Ishikawa (cell line): ENCODE measurements at regions not wholly inside any gene's neighbourhood (a gene's known extent, or its start where the extent isn't known, plus 50 kb on each side); places are given as distances from the start of the nearest gene placed in this dataset.

Source experiments
- CEBPB ChIP-seq: IDR thresholded peaks from 2 replicates; pipeline ENCODE4 v1.6.1; 2012
- CREB1 ChIP-seq: IDR thresholded peaks from 2 replicates; pipeline ENCODE4 v1.6.1; 2012; ENCODE audit warnings: low read depth
- EGR1 ChIP-seq: IDR thresholded peaks from 2 replicates; pipeline ENCODE4 v1.6.1; 2012
- EP300 ChIP-seq: IDR thresholded peaks from 2 replicates; pipeline ENCODE4 v1.6.1; 2012; ENCODE audit warnings: borderline replicate concordance
- FOXM1 ChIP-seq: IDR thresholded peaks from 2 replicates; pipeline ENCODE4 v1.6.1; 2012; ENCODE audit warnings: low read depth, borderline replicate concordance
- MAX ChIP-seq: IDR thresholded peaks from 2 replicates; pipeline ENCODE4 v1.6.1; 2012
- NFIC ChIP-seq: IDR thresholded peaks from 2 replicates; pipeline ENCODE4 v1.6.1; 2012
- RAD21 ChIP-seq: IDR thresholded peaks from 2 replicates; pipeline ENCODE4 v1.6.1; 2012; ENCODE audit warnings: low read depth
- REST ChIP-seq: IDR thresholded peaks from 2 replicates; pipeline ENCODE4 v1.6.1; 2012; ENCODE audit warnings: low read depth, mild to moderate bottlenecking
- TAF1 ChIP-seq: IDR thresholded peaks from 2 replicates; pipeline ENCODE4 v1.6.1; 2012; ENCODE audit warnings: low read depth, mild to moderate bottlenecking
- TCF12 ChIP-seq: IDR thresholded peaks from 2 replicates; pipeline ENCODE4 v1.6.1; 2012; ENCODE audit warnings: low read depth
- TEAD4 ChIP-seq: IDR thresholded peaks from 2 replicates; pipeline ENCODE4 v1.6.1; 2012
- USF1 ChIP-seq: IDR thresholded peaks from 2 replicates; pipeline ENCODE4 v1.6.1; 2012
- YY1 ChIP-seq: IDR thresholded peaks from 2 replicates; pipeline ENCODE4 v1.6.1; 2012; ENCODE audit warnings: low read depth
- ZBTB7A ChIP-seq: IDR thresholded peaks from 2 replicates; pipeline ENCODE4 v1.6.1; 2012; ENCODE audit warnings: low read depth

- TF ChIP-seq EGR1 (no peak), EP300 (no peak), TCF12 (no peak), NFIC (no peak), RAD21 (no peak), YY1 (no peak), CREB1 (no peak), FOXM1 (no peak), TAF1 (no peak), REST (no peak), TEAD4 (no peak), USF1 (no peak), MAX (no peak), CEBPB (no peak)
Measured at GRCh38 chr12:40632933-40633332, 59.3 kb upstream of the CNTN1 start.

- TF ChIP-seq NFIC (no peak), ZBTB7A (no peak), TCF12 (no peak), TEAD4 (no peak), EGR1 (no peak), RAD21 (no peak), USF1 (no peak), FOXM1 (no peak), MAX (no peak)
Measured at GRCh38 chr12:40634517-40635131, 57.6 kb upstream of the CNTN1 start.

- TF ChIP-seq FOXM1 (no peak), RAD21 (no peak), EGR1 (no peak), ZBTB7A (no peak), CEBPB (no peak), USF1 (no peak), REST (no peak), EP300 (no peak)
Measured at GRCh38 chr12:40635141-40635731, 57.0 kb upstream of the CNTN1 start.
